ENCODE measurements at regions not wholly inside any gene's neighbourhood (a gene's known extent, or its start where the extent isn't known, plus 50 kb on each side); places are given as distances from the start of the nearest gene placed in this dataset.

DNA sequence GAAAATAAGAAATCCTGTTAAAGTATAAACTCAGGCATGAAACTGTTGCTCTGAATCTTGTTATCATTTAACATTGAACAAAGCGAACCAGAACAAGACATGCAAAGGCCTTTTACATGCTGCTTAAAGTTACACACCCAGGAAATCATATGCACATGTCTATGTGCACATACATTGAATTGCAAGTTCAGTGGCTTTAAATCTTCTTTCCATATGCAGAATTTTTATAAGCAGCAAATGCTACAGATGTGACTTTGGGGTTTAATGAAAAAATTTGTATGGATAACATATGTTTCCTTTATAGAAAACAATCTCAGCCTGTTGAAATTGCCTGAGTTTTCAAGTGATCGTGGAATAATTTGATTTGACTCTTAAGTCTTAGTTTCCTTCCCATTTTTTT lies 193.9 kb downstream of the AEBP2 start:
- no peak for TF ChIP-seq EZH2phosphoT487 (IDR thresholded peaks at IDR 0.05; ENCODE audit: borderline replicate concordance, low read length)
- TF ChIP-seq, protein P1, sequence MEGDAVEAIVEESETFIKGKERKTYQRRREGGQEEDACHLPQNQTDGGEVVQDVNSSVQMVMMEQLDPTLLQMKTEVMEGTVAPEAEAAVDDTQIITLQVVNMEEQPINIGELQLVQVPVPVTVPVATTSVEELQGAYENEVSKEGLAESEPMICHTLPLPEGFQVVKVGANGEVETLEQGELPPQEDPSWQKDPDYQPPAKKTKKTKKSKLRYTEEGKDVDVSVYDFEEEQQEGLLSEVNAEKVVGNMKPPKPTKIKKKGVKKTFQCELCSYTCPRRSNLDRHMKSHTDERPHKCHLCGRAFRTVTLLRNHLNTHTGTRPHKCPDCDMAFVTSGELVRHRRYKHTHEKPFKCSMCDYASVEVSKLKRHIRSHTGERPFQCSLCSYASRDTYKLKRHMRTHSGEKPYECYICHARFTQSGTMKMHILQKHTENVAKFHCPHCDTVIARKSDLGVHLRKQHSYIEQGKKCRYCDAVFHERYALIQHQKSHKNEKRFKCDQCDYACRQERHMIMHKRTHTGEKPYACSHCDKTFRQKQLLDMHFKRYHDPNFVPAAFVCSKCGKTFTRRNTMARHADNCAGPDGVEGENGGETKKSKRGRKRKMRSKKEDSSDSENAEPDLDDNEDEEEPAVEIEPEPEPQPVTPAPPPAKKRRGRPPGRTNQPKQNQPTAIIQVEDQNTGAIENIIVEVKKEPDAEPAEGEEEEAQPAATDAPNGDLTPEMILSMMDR (IDR thresholded peaks at IDR 0.05; ENCODE audit: low read depth, low read length, poor library complexity, severe bottlenecking): no peak
